ENCODE measurements at regions not wholly inside any gene's neighbourhood (a gene's known extent, or its start where the extent isn't known, plus 50 kb on each side); places are given as distances from the start of the nearest gene placed in this dataset.

DNA sequence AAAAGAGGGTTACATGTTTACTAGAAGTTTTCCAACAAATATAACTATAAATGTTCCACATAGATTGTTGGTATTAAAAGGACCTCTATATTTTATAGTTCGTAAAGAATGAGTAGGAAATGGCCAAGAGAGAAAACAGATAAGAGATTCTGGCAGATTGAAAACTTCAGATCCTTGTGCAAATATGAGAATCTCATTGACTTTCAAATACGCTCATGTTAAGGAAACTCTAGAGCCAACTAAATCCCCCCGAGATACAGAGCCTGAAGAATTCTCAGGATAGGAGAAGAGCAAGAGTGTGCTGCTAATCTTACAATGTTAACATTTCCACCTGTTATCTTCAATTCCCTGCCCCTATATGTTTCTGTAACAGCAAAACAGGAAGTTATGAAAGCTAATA lies 159.0 kb upstream of the OR13F1 start:
- TF ChIP-seq, protein P1, sequence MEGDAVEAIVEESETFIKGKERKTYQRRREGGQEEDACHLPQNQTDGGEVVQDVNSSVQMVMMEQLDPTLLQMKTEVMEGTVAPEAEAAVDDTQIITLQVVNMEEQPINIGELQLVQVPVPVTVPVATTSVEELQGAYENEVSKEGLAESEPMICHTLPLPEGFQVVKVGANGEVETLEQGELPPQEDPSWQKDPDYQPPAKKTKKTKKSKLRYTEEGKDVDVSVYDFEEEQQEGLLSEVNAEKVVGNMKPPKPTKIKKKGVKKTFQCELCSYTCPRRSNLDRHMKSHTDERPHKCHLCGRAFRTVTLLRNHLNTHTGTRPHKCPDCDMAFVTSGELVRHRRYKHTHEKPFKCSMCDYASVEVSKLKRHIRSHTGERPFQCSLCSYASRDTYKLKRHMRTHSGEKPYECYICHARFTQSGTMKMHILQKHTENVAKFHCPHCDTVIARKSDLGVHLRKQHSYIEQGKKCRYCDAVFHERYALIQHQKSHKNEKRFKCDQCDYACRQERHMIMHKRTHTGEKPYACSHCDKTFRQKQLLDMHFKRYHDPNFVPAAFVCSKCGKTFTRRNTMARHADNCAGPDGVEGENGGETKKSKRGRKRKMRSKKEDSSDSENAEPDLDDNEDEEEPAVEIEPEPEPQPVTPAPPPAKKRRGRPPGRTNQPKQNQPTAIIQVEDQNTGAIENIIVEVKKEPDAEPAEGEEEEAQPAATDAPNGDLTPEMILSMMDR (conservative IDR thresholded peaks at IDR 0.05) = no peak
- TF ChIP-seq ZFX (IDR thresholded peaks at IDR 0.05) = no peak

Data from C4-2B (cell line).